ENCODE measurements at regions not wholly inside any gene's neighbourhood (a gene's known extent, or its start where the extent isn't known, plus 50 kb on each side); places are given as distances from the start of the nearest gene placed in this dataset.
"Not testable (repeated sequence)": the region's sequence is repeated elsewhere in the genome, so short reads cannot be mapped to it uniquely, and the experiment has no call there.

- no peak for DNase-seq (ENCODE audit: low spot score)
These were observed 885.7 kb downstream of the NR2F1-AS1 start for GRCh38 chr5:92695123-92696003.

DNA sequence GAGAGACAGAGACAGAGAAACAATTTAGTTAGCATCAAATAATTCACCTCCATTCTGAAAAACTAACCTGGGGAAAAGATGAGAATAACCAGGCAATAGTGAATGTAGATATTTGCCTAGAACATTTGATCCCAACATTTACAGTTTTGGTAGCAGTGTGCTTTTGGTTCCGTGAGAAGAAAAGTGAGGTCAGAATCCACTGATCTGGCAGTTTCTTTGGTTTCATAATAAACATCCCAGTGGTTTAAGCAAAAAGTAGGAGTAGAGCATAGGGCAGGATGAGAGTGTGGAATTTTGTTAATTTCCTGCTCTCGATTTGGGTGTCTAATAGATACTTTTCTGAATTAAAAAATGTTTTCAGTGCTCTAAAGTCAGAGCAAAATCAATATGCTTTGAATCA lies 887.0 kb downstream of the NR2F1-AS1 start:
- DNase-seq (ENCODE audit: low spot score): no peak

DNA sequence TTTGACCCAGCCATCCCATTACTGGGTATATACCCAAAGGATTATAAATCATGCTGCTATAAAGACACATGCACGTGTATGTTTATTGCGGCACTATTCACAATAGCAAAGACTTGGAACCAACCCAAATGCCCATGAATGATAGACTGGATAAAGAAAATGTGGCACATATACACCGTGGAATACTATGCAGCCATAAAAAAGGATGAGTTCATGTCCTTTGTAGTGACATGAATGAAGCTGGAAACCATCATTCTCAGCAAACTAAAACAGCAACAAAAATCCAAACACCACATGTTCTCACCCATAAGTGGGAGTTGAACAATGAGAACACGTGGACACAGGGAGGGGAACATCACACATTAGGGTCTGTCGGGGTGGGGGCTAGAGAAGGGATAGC lies 889.1 kb downstream of the NR2F1-AS1 start:
- DNase-seq (ENCODE audit: low spot score): not testable (repeated sequence)

DNA sequence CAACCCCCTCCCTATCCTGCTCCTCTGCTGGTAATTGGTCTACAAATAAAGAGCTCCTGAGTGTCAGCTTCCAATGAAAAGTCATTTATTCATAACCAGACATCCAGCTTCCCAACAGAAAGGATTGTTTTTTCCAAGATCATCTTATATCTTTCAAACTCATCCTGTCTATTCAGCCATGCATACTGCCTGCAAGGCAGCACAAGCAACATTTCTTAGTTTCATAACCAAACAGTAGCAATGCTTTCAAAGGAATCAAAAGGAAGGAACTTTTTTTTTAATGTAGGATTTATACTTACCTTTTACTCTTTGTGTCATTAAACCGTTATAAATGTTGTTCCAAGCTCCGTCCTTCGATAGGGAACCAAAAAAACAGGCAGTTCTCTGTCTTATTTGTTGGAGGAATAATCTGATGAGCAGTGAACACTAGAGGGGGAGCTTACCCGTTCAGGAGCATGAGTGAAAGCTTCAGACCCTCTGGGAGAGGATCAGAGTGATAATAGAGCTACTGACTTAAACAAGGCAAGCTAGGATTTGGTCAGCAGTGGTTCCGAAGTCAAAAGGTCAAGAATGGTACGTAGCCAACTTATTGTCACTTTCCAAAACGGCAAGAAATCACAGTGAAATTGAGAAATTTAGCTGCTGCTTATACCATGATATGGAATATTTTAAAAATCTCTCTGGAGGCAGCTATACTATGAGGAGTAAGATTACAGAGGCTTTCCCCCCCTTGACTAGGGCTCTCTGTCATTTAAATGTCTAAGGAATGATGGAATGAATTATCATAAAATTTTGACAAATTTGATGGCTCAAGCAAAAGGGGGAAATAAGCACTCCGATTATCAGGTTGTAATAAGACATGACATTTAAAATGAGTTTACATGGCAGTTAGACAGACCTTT lies 892.9 kb downstream of the NR2F1-AS1 start:
- peak; percentile 10 for DNase-seq (ENCODE audit: low spot score)

GRCh38 chr5:92678640-92679039 lies 902.4 kb downstream of the NR2F1-AS1 start:
- no peak for DNase-seq (ENCODE audit: low spot score)

DNA sequence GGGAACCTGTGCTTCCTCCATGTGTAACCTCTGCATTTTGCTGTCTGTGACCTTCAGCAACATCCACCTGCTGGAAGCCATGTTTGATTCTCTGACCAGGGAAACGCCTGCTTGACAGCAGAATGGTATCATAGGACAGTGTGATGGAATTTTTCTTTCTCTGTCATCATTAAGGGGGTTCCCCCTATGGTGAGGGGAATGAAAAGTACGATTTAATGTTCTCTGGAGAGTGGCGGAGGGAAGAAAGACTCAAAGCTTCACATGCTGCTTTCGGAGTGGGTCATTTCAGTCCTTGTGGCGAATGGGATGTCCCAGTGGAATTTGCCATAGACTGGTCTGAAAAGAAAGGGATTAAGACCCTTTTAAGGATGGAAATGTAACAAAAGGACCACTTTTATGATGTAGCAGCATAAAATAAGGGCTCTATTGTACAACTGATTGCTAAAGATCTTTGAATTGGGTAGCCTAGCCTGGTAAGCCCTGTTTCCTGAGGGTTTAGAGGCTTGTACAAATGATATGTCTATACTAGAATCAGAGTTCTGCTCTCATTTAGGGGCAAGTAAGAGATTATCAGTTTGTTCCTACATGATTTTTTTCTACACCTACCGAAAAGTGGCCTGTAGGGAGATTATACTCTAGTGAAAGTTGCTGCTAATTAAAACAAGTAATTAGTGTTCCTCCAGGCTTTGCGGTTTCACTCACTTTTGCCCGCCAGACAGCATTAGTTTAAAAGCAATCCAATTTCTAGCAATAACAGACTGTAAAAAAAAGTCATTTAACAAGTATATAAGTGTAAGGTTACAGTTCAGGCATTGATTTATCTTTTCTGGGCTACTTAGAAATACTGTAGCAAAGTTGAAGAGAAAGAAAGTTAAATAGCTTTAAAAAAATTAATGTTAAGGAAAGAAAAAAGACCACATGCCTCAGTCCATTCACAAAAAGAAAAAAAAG lies 904.5 kb downstream of the NR2F1-AS1 start:
- DNase-seq (ENCODE audit: low spot score): no peak

GRCh38 chr5:92674321-92674720 lies 906.7 kb downstream of the NR2F1-AS1 start:
- DNase-seq (ENCODE audit: low spot score): no peak

- DNase-seq (ENCODE audit: low spot score): no peak
These were observed 915.5 kb downstream of the NR2F1-AS1 start for GRCh38 chr5:92665506-92665905.

DNA sequence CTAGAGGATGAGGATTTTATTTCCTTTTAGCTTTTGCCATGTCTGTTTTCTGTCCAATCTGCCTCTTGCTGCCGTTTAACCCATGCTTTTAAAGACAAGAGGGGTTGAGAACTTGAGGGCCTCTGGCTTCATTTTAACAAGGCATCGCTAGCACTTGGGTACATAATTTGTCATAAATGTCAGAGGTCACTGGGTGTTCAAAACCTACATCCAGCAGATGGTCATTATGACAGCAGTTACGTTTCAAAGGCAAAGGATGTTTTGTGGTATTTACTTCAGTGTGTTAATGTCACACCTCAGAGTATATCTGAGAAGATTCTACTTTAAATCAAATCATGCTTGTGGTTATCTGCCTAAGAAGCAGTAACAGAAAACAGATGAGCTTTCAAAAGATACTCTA lies 918.3 kb downstream of the NR2F1-AS1 start:
- DNase-seq (ENCODE audit: low spot score): no peak

- no peak for DNase-seq (ENCODE audit: low spot score)
These were observed 921.8 kb downstream of the NR2F1-AS1 start for GRCh38 chr5:92659246-92659645.

DNA sequence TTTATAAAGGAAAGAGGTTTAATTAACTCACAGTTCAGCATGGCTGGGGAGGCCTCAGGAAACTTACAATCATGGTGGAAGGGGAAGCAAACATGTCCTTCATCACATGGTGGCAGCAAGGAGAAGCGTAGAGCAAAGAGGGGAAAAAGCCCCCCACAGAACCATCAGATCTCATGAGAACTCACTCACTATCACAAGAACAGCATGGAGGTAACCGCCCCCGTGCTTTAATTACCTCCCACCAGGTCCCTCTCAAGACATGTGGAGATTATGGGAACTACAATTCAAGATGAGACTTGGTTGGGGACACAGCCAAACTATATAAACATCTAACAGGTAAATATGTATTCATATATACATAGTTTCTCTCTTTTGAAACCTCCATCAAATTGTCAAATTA lies 926.4 kb downstream of the NR2F1-AS1 start:
- DNase-seq (ENCODE audit: low spot score): not testable (repeated sequence)

DNA sequence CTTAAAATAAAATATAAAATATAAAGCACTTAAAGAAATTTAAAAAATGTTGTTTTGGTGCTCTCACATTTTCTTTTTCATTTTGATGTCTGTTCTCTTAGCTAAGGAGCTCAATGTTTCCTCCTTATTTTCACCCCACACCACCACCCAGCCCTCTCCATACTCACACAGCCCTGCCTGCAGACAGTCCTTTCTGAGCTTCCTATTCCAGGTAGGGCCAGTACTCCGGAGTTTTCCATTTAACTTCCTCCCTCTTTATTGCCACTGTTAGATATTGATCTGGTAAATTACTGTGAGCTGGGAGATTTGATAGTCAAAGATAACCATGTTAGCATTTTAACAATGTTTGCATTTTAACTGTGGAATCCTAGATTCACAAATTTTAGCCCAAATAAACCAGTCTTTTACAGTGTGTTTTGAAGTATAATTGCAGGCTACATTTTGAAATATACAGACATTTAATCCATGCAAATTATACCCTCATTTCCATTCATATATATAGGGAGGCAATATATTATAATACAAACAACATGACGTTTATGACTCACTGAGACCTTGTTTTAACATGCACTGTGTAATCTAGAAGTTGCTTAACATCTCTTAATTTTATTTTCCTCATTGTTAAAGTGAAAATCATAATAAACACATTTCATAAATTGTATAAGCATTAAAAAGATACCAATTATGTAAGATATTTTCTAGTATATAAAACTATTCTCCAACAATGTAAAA lies 927.1 kb downstream of the NR2F1-AS1 start:
- no peak for DNase-seq (ENCODE audit: low spot score)

- DNase-seq (ENCODE audit: low spot score): no peak
These were observed 928.3 kb downstream of the NR2F1-AS1 start for GRCh38 chr5:92652756-92653155.

DNA sequence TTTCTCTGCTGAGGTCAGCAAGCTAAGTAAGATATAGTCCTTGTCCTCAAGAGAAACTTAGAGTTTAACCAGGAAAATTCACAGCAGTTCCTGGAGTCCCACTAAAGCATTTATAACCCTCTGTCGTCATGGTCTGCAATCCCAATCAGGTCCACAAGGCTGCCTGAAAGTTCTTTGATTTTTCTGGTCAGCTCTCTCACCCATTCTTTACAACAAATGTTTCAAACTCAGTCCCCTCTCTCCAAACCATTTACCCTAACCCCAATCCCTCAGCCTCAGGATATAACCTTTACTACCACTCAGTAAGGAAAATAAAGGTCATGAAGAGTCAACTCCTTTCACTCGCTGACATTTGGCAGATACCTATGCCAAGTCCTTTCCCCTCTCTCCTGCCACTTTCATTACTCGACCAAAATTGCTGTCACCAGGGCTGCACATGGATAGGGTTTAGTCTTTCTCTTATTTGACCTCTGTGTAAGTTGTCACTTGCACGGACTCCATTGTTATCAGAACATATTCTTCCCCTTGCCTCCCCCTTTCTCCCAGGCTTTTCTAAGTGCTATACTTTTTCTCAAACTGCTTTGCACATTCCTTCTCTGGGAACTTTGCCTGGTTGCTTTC lies 936.6 kb downstream of the NR2F1-AS1 start:
- DNase-seq (ENCODE audit: low spot score): no peak

GRCh38 chr5:92641031-92641962 lies 939.7 kb downstream of the NR2F1-AS1 start:
- DNase-seq (ENCODE audit: low spot score): peak; percentile 78

DNA sequence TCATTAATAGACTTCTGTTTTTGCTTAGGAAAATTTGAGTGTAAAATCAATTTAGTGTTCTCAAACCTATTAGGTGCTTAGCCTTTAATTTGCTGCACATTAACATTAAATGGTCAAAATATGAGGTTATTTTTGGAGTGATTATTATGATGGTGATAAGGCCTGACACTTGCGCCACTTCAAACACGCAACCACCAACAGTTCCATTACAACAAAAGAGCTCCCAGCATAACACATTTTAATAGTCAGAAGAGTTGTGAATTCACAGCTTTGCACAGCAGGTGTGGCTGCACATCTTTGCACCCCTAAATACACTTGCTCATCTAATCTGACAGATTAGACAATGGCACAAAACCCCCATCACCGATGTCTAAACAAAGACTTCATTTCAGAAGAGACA lies 940.7 kb downstream of the NR2F1-AS1 start:
- DNase-seq (ENCODE audit: low spot score): no peak

- DNase-seq (ENCODE audit: low spot score): no peak
These were observed 943.1 kb downstream of the NR2F1-AS1 start for GRCh38 chr5:92637960-92638359.

GRCh38 chr5:92637247-92637646 lies 943.8 kb downstream of the NR2F1-AS1 start:
- DNase-seq (ENCODE audit: low spot score): no peak

GRCh38 chr5:92635001-92635461 lies 946.0 kb downstream of the NR2F1-AS1 start:
- DNase-seq (ENCODE audit: low spot score): no peak

Data from A172 (cell line).